GM19395 (cell line): ENCODE measurements at regions not wholly inside any gene's neighbourhood (a gene's known extent, or its start where the extent isn't known, plus 50 kb on each side); places are given as distances from the start of the nearest gene placed in this dataset.
"Not testable (repeated sequence)": the region's sequence is repeated elsewhere in the genome, so short reads cannot be mapped to it uniquely, and the experiment has no call there.

Experiments
- ATAC-seq: cut with Tn5 transposase; IDR thresholded peaks from one replicate; pipeline ENCODE4 v1.9.1; 2021; ENCODE audit warnings: mild to moderate bottlenecking, moderate library complexity; ENCODE audit not compliant: unreplicated experiment

- ATAC-seq: no peak
Measured at GRCh38 chr6:23611776-23612381, 514.1 kb upstream of the NRSN1 start.

- no peak for ATAC-seq
Measured at GRCh38 chr6:23618366-23618765, 507.6 kb upstream of the NRSN1 start.

- ATAC-seq: no peak
Measured at GRCh38 chr6:23620911-23621401, 505.1 kb upstream of the NRSN1 start.

- ATAC-seq: no peak
Measured at GRCh38 chr6:23630726-23631635, 495.0 kb upstream of the NRSN1 start.

- ATAC-seq: no peak
Measured at GRCh38 chr6:23633996-23634395, 492.0 kb upstream of the NRSN1 start.

GRCh38 chr6:23635150-23635549, 490.9 kb upstream of the NRSN1 start:
- ATAC-seq: no peak

GRCh38 chr6:23637296-23637695, 488.7 kb upstream of the NRSN1 start:
- no peak for ATAC-seq

GRCh38 chr6:23642849-23643248, 483.2 kb upstream of the NRSN1 start:
- ATAC-seq: no peak

- no peak for ATAC-seq
Measured at GRCh38 chr6:23647045-23647444, 479.0 kb upstream of the NRSN1 start.

GRCh38 chr6:23650676-23651075, 475.3 kb upstream of the NRSN1 start:
- ATAC-seq: no peak

- no peak for ATAC-seq
Measured at GRCh38 chr6:23654745-23655144, 471.3 kb upstream of the NRSN1 start.

GRCh38 chr6:23655525-23655924, 470.5 kb upstream of the NRSN1 start:
- no peak for ATAC-seq

GRCh38 chr6:23656255-23657194, 469.5 kb upstream of the NRSN1 start:
- no peak for ATAC-seq

GRCh38 chr6:23659125-23659524, 466.9 kb upstream of the NRSN1 start:
- ATAC-seq: no peak

- ATAC-seq: no peak
Measured at GRCh38 chr6:23661549-23661948, 464.5 kb upstream of the NRSN1 start.

GRCh38 chr6:23663096-23663495, 462.9 kb upstream of the NRSN1 start:
- no peak for ATAC-seq

- ATAC-seq: no peak
Measured at GRCh38 chr6:23663652-23664051, 462.4 kb upstream of the NRSN1 start.

GRCh38 chr6:23665911-23666310, 460.1 kb upstream of the NRSN1 start:
- not testable (repeated sequence) for ATAC-seq

- ATAC-seq: no peak
Measured at GRCh38 chr6:23672737-23673136, 453.3 kb upstream of the NRSN1 start.

- ATAC-seq: no peak
Measured at GRCh38 chr6:23678626-23679025, 447.4 kb upstream of the NRSN1 start.

- ATAC-seq: no peak
Measured at GRCh38 chr6:23681743-23682142, 444.3 kb upstream of the NRSN1 start.
